HCT116 (cell line): ENCODE measurements at regions not wholly inside any gene's neighbourhood (a gene's known extent, or its start where the extent isn't known, plus 50 kb on each side); places are given as distances from the start of the nearest gene placed in this dataset.

Experiments
- ATAC-seq: fragments of 200-7000 bp; cut with Tn5 transposase; 2 replicates; pipeline ENCODE4 v1.9.1; 2020; ENCODE audit warnings: mild to moderate bottlenecking, moderate library complexity
- BruUV-seq: library from RNA; stranded (reverse); fragments of 400-500 nt; replicated peaks from 2 replicates; lab custom pipeline; 2021; lab: Mats Ljungman, UMichigan
- CTCF ChIA-PET: fragments of 300-600 bp; sonication (Branson Sonifier 250); formaldehyde crosslinking; loops from one replicate; lab custom pipeline; 2021; ENCODE audit warnings: antibody characterized with exemption; lab: Charles Lee
- POLR2A ChIA-PET: fragments of 300-600, 350-600 bp; sonication (Branson Sonifier 250); formaldehyde crosslinking; loops from one replicate; lab custom pipeline; 2021; ENCODE audit warnings: antibody characterized with exemption; lab: Charles Lee
- RAD21 ChIA-PET, 2 experiments: fragments of 300-600 bp; sonication (Branson Sonifier 250); formaldehyde crosslinking; loops; one replicate each; lab custom pipeline; 2023; ENCODE audit warnings: low total read pairs in 2 of 2; ENCODE audit not compliant: uncharacterized antibody in 2 of 2, unreplicated experiment in 2 of 2, low non-redundant PET in 1 of 2; lab: Charles Lee
- DNase-seq: peaks from one replicate; pipeline ENCODE4 v3.0.0-alpha.2; 2010; ENCODE audit warnings: low read depth, low spot score
- H2AFZ ChIP-seq: fragments of 200-600 bp; shearing (Covaris generic), sonication (generic); 2 replicates; pipeline ENCODE4 v1.6.1; 2017; ENCODE audit warnings: low read depth, mixed run types, mixed read lengths, antibody characterized with exemption, low read length; ENCODE audit not compliant: poor library complexity, severe bottlenecking
- H3K27ac ChIP-seq: 2 replicates; pipeline ENCODE4 v1.5.1; 2012; ENCODE audit warnings: low read depth, low read length
- H3K27me3 ChIP-seq: fragments of 200-600 bp; sonication (generic); 2 replicates; pipeline ENCODE4 v1.6.1; 2016; ENCODE audit warnings: mixed run types, low read length, mixed read lengths; ENCODE audit not compliant: insufficient read depth
- H3K36me3 ChIP-seq, 2 experiments: fragments of 200-500 bp in 1 of 2; fragments of 200-600 bp in 1 of 2; sonication (Bioruptor generic) in 1 of 2; sonication (generic) in 1 of 2; 2 replicates each; pipeline versions ENCODE4 v1.5.1 to v1.6.1; 2014 to 2016; ENCODE audit warnings: low read length in 2 of 2, inconsistent platforms in 1 of 2, mixed read lengths in 1 of 2, mixed run types in 1 of 2; ENCODE audit not compliant: insufficient read depth in 2 of 2, control insufficient read depth in 1 of 2
- H3K4me1 ChIP-seq, 2 experiments: fragments of 200-600 bp in 1 of 2; sonication (generic) in 1 of 2; 2 replicates each; pipeline versions ENCODE4 v1.5.1 to v1.6.1; 2012 to 2017; ENCODE audit warnings: low read length in 2 of 2, inconsistent platforms in 1 of 2, mild to moderate bottlenecking in 1 of 2, mixed read lengths in 1 of 2, mixed run types in 1 of 2, moderate library complexity in 1 of 2; ENCODE audit not compliant: insufficient read depth in 2 of 2, control insufficient read depth in 1 of 2
- H3K4me2 ChIP-seq: fragments of 200-600 bp; sonication (generic); 2 replicates; pipeline ENCODE4 v1.6.1; 2017; ENCODE audit warnings: mixed run types, low read length, mixed read lengths
- H3K4me3 ChIP-seq, 2 experiments: fragments of 200-600 bp in 1 of 2; sonication (generic) in 1 of 2; replicated peaks in 1 of 2; 2 replicates each; pipeline ENCODE4 v1.5.1; 2011 to 2016; ENCODE audit warnings: low read length in 2 of 2, control low read depth in 1 of 2, low read depth in 1 of 2, mild to moderate bottlenecking in 1 of 2, mixed read lengths in 1 of 2, mixed run types in 1 of 2
- H3K79me2 ChIP-seq: fragments of 200-600 bp; sonication (generic); 2 replicates; pipeline ENCODE4 v1.6.1; 2017; ENCODE audit warnings: mild to moderate bottlenecking, mixed run types, low read length, moderate library complexity, mixed read lengths; ENCODE audit not compliant: insufficient read depth
- H3K9ac ChIP-seq: fragments of 200-600 bp; sonication (generic); 2 replicates; pipeline ENCODE4 v1.6.1; 2016; ENCODE audit warnings: low read length, mixed read lengths
- H3K9me2 ChIP-seq: fragments of 200-600 bp; sonication (generic), shearing (Covaris generic); 2 replicates; pipeline ENCODE4 v1.6.1; 2017; ENCODE audit warnings: mixed run types, mild to moderate bottlenecking, moderate library complexity; ENCODE audit not compliant: insufficient read depth
- H3K9me3 ChIP-seq, 2 experiments: fragments of 200-500 bp in 1 of 2; fragments of 200-600 bp in 1 of 2; sonication (Bioruptor generic) in 1 of 2; sonication (generic) in 1 of 2; 2 replicates each; pipeline ENCODE4 v1.6.1; 2014 to 2017; ENCODE audit warnings: low read length in 2 of 2, mixed read lengths in 2 of 2, inconsistent platforms in 1 of 2, low read depth in 1 of 2, mild to moderate bottlenecking in 1 of 2, mixed run types in 1 of 2, moderate library complexity in 1 of 2; ENCODE audit not compliant: control insufficient read depth in 1 of 2, insufficient read depth in 1 of 2
- H4K20me1 ChIP-seq: fragments of 200-600 bp; sonication (generic), shearing (Covaris generic); 2 replicates; pipeline ENCODE4 v1.6.1; 2017; ENCODE audit warnings: mixed run types, mild to moderate bottlenecking, moderate library complexity; ENCODE audit not compliant: insufficient read depth
- CBX3 ChIP-seq: IDR thresholded peaks from 2 replicates; pipeline ENCODE4 v1.6.1; 2012; ENCODE audit warnings: low read depth
- CEBPB ChIP-seq: IDR thresholded peaks from 2 replicates; pipeline ENCODE4 v1.6.1; 2012; ENCODE audit warnings: low read depth
- ELF1 ChIP-seq: IDR thresholded peaks from 2 replicates; pipeline ENCODE4 v1.6.1; 2012; ENCODE audit warnings: low read depth, borderline replicate concordance
- FOSL1 ChIP-seq: IDR thresholded peaks from 2 replicates; pipeline ENCODE4 v1.6.1; 2012; ENCODE audit warnings: low read depth
- JUND ChIP-seq: IDR thresholded peaks from 2 replicates; pipeline ENCODE4 v1.6.1; 2012
- POLR2A ChIP-seq: IDR thresholded peaks from 2 replicates; pipeline ENCODE4 v1.7.0; 2011; ENCODE audit warnings: borderline replicate concordance; ENCODE audit not compliant: insufficient read depth, insufficient read length; ENCODE audit errors: extremely low read depth
- TCF7L2 ChIP-seq: IDR thresholded peaks from 2 replicates; pipeline ENCODE4 v1.7.0; 2011; ENCODE audit warnings: borderline replicate concordance, inconsistent platforms; ENCODE audit not compliant: insufficient read depth, insufficient read length; ENCODE audit errors: extremely low read depth
- YY1 ChIP-seq: IDR thresholded peaks from 2 replicates; pipeline ENCODE4 v1.6.1; 2011; ENCODE audit warnings: low read length, low read depth, moderate library complexity, mild to moderate bottlenecking; ENCODE audit not compliant: insufficient replicate concordance; ENCODE audit errors: extremely low read depth
- ZBTB33 ChIP-seq: IDR thresholded peaks from 2 replicates; pipeline ENCODE4 v1.6.1; 2011; ENCODE audit warnings: mild to moderate bottlenecking, low read length, moderate library complexity; ENCODE audit not compliant: insufficient replicate concordance; ENCODE audit errors: extremely low read depth
- ZNF274 ChIP-seq: fragments of 200-500 bp; sonication (Bioruptor generic); IDR thresholded peaks from 2 replicates; pipeline ENCODE4 v1.6.1; 2014; ENCODE audit warnings: mild to moderate bottlenecking, low read depth, low read length, inconsistent platforms
- intact Hi-C: fragments of 100-400 bp; cut with micrococcal nuclease; formaldehyde crosslinking; loops from 2 replicates; pipeline ENCODE4 v1.10.0; 2022
- TF ChIP-seq, protein P1 (sequence below): IDR thresholded peaks from 2 replicates; pipeline ENCODE4 v1.6.1; 2012
- TF ChIP-seq, protein P2 (sequence below), 3 experiments: fragments of 200-600 bp in 1 of 3; sonication (generic) in 1 of 3; IDR thresholded peaks in 2 of 3; conservative IDR thresholded peaks in 1 of 3; 2 replicates each; pipeline ENCODE4 v1.5.1; 2012 to 2017; ENCODE audit warnings: low read depth in 2 of 3, low read length in 2 of 3, antibody characterized with exemption in 1 of 3, borderline replicate concordance in 1 of 3, control low read depth in 1 of 3, mild to moderate bottlenecking in 1 of 3, mixed read lengths in 1 of 3, mixed run types in 1 of 3, moderate library complexity in 1 of 3; ENCODE audit not compliant: insufficient read depth in 1 of 3
- TF ChIP-seq, protein P3 (sequence below): IDR thresholded peaks from 2 replicates; pipeline ENCODE4 v1.6.1; 2012; ENCODE audit warnings: low read depth

DNA sequence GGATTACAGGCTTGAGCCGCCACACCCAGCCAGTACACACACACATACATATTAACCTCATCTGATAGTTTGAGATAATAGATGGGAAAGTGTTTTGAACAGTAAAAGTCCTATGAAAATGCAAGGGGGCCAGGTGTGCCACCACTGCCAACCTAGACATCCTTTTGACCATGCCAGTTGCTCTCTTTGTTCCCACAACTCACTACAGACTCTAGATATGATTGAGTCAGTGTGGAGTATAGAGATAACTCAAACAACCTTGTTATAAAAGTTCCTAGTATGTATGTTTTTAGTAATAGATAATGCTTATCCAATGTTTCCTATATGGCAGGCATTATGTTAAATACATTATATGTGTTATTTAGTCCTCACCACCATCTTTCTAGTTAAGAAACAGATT, 72.7 kb upstream of the JAK1 start:
- Histone ChIP-seq H3K79me2 (no peaks in the 10 kb centered on the region), H2AFZ (no peak overlapping the region), H3K4me1 (peaks cover 4 to 8% of the 10 kb centered on the region in 2 experiments; a peak in 1 of 4 replicates), H3K4me2 (no peak overlapping the region), H3K36me3 (no peaks in the 10 kb centered on the region), H3K9ac (no peak overlapping the region), H3K27ac (no peak overlapping the region), H4K20me1 (no peaks in the 10 kb centered on the region), H3K9me2 (no peaks in the 10 kb centered on the region), H3K27me3 (no peaks in the 10 kb centered on the region), H3K4me3 (no peak overlapping the region), H3K9me3 (no peaks in the 10 kb centered on the region)
- ChIA-PET CTCF (no interaction called here), RAD21 (no interaction called here), POLR2A (no interaction called here)
- BruUV-seq: no TSS peak
- DNase-seq (no peak), ATAC-seq (no peak)
- TF ChIP-seq ZBTB33 (no peak), ZNF274 (no peak), ELF1 (no peak), FOSL1 (no peak), CEBPB (no peak), JUND (no peak), POLR2A (no peak), CBX3 (no peak), TCF7L2 (no peak), YY1 (no peak)
- TF ChIP-seq, protein P1, sequence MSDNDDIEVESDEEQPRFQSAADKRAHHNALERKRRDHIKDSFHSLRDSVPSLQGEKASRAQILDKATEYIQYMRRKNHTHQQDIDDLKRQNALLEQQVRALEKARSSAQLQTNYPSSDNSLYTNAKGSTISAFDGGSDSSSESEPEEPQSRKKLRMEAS: no peak
- TF ChIP-seq, protein P2, sequence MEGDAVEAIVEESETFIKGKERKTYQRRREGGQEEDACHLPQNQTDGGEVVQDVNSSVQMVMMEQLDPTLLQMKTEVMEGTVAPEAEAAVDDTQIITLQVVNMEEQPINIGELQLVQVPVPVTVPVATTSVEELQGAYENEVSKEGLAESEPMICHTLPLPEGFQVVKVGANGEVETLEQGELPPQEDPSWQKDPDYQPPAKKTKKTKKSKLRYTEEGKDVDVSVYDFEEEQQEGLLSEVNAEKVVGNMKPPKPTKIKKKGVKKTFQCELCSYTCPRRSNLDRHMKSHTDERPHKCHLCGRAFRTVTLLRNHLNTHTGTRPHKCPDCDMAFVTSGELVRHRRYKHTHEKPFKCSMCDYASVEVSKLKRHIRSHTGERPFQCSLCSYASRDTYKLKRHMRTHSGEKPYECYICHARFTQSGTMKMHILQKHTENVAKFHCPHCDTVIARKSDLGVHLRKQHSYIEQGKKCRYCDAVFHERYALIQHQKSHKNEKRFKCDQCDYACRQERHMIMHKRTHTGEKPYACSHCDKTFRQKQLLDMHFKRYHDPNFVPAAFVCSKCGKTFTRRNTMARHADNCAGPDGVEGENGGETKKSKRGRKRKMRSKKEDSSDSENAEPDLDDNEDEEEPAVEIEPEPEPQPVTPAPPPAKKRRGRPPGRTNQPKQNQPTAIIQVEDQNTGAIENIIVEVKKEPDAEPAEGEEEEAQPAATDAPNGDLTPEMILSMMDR (IDR thresholded peaks at IDR 0.05 in 2 of 3, conservative IDR thresholded peaks at IDR 0.05 in 1 of 3; ENCODE audit: borderline replicate concordance in 1 of 3, insufficient read depth in 1 of 3, low read depth in 2 of 3, low read length in 2 of 3): no peak
- TF ChIP-seq, protein P3, sequence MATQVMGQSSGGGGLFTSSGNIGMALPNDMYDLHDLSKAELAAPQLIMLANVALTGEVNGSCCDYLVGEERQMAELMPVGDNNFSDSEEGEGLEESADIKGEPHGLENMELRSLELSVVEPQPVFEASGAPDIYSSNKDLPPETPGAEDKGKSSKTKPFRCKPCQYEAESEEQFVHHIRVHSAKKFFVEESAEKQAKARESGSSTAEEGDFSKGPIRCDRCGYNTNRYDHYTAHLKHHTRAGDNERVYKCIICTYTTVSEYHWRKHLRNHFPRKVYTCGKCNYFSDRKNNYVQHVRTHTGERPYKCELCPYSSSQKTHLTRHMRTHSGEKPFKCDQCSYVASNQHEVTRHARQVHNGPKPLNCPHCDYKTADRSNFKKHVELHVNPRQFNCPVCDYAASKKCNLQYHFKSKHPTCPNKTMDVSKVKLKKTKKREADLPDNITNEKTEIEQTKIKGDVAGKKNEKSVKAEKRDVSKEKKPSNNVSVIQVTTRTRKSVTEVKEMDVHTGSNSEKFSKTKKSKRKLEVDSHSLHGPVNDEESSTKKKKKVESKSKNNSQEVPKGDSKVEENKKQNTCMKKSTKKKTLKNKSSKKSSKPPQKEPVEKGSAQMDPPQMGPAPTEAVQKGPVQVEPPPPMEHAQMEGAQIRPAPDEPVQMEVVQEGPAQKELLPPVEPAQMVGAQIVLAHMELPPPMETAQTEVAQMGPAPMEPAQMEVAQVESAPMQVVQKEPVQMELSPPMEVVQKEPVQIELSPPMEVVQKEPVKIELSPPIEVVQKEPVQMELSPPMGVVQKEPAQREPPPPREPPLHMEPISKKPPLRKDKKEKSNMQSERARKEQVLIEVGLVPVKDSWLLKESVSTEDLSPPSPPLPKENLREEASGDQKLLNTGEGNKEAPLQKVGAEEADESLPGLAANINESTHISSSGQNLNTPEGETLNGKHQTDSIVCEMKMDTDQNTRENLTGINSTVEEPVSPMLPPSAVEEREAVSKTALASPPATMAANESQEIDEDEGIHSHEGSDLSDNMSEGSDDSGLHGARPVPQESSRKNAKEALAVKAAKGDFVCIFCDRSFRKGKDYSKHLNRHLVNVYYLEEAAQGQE: no peak
- intact Hi-C loops: no loop called here
